Neutrophil (primary cell): ENCODE measurements at regions not wholly inside any gene's neighbourhood (a gene's known extent, or its start where the extent isn't known, plus 50 kb on each side); places are given as distances from the start of the nearest gene placed in this dataset.
"Not testable (repeated sequence)": the region's sequence is repeated elsewhere in the genome, so short reads cannot be mapped to it uniquely, and the experiment has no call there.

Source experiments
- H3K27ac ChIP-seq: fragments of 200-600 bp; sonication (generic); 2 replicates; pipeline ENCODE4 v1.5.1; 2016; ENCODE audit warnings: mild to moderate bottlenecking, moderate library complexity
- H3K27me3 ChIP-seq: fragments of 200-600 bp; sonication (generic); 2 replicates; pipeline ENCODE4 v1.6.0; 2016; ENCODE audit warnings: mild to moderate bottlenecking
- H3K36me3 ChIP-seq: fragments of 200-600 bp; sonication (generic); 2 replicates; pipeline ENCODE4 v1.5.1; 2017
- H3K4me1 ChIP-seq, 2 experiments: fragments of 200-600 bp in 1 of 2; sonication (generic) in 1 of 2; 1 replicate in 1 of 2; 2 replicates in 1 of 2; pipeline versions ENCODE4 v1.5.1 to v1.6.1; 2013 to 2016; ENCODE audit warnings: low read depth in 1 of 2, low read length in 1 of 2, mild to moderate bottlenecking in 1 of 2, moderate library complexity in 1 of 2; ENCODE audit not compliant: control insufficient read depth in 1 of 2, insufficient read depth in 1 of 2
- H3K4me3 ChIP-seq, 2 experiments: fragments of 200-600 bp in 1 of 2; sonication (generic) in 1 of 2; 1 replicate in 1 of 2; 2 replicates in 1 of 2; pipeline ENCODE4 v1.5.1; 2013 to 2016; ENCODE audit warnings: low read depth in 1 of 2, low read length in 1 of 2, mild to moderate bottlenecking in 1 of 2, moderate library complexity in 1 of 2
- H3K9me3 ChIP-seq: fragments of 200-600 bp; sonication (generic); 2 replicates; pipeline ENCODE4 v1.5.1; 2016
- TF ChIP-seq, protein P1 (sequence below): fragments of 200-600 bp; sonication (generic); IDR thresholded peaks from 2 replicates; pipeline ENCODE4 v1.5.1; 2016; ENCODE audit warnings: antibody characterized with exemption

DNA sequence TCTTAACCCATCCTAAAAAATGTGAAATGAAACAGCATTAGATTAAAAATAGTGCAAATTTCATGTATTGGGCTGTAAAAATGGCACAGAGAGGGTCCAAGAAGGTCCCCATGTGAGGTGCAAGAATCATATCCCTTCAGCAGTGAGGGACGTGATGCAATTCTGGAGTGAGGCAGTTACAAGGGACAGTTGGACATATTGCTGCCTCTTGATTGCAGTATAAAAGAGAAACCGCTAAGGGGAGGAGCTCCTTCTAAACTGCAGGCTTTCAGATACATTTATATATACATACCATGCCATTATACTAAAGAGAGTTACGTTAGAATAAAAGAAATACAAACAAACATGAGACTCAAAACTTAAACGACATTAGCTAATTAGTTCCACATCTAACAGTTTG is 304.2 kb upstream of the CTNNB1 start:
- TF ChIP-seq, protein P1, sequence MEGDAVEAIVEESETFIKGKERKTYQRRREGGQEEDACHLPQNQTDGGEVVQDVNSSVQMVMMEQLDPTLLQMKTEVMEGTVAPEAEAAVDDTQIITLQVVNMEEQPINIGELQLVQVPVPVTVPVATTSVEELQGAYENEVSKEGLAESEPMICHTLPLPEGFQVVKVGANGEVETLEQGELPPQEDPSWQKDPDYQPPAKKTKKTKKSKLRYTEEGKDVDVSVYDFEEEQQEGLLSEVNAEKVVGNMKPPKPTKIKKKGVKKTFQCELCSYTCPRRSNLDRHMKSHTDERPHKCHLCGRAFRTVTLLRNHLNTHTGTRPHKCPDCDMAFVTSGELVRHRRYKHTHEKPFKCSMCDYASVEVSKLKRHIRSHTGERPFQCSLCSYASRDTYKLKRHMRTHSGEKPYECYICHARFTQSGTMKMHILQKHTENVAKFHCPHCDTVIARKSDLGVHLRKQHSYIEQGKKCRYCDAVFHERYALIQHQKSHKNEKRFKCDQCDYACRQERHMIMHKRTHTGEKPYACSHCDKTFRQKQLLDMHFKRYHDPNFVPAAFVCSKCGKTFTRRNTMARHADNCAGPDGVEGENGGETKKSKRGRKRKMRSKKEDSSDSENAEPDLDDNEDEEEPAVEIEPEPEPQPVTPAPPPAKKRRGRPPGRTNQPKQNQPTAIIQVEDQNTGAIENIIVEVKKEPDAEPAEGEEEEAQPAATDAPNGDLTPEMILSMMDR: no peak
- H3K27me3 ChIP-seq: no peaks in the 10 kb centered on the region
- no peaks in the 10 kb centered on the region for H3K9me3 ChIP-seq

DNA sequence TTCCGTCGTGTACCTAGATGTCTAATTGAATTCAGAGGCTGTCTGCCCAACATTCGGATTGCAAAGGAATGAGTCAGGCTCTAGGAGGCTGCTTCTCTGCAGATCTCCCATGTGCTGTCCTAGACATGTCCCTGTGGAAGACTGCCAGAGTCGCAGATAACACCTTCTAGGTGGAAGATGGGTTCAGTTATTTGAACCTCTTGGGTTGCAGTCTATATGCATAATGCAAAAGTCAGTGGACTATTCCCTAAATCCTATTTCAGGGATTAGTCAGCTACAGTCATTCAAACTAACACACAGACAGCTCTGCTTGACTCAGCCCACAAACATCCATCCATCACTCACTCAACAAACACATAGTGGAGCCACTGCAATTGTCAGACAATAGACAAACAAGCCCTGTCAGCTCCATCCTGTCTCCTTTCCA is 300.0 kb upstream of the CTNNB1 start:
- Histone ChIP-seq H3K27ac (no peak overlapping the region), H3K27me3 (no peaks in the 10 kb centered on the region), H3K9me3 (no peaks in the 10 kb centered on the region), H3K36me3 (no peaks in the 10 kb centered on the region), H3K4me3 (no peak overlapping the region), H3K4me1 (no peaks in the 10 kb centered on the region)
- TF ChIP-seq, protein P1: no peak

More for the DNA sequence above, 304.2 kb upstream of the CTNNB1 start:
- Histone ChIP-seq H3K27ac (no peak overlapping the region), H3K4me3 (no peak overlapping the region), H3K4me1 (no peaks in the 10 kb centered on the region), H3K36me3 (no peaks in the 10 kb centered on the region)

DNA sequence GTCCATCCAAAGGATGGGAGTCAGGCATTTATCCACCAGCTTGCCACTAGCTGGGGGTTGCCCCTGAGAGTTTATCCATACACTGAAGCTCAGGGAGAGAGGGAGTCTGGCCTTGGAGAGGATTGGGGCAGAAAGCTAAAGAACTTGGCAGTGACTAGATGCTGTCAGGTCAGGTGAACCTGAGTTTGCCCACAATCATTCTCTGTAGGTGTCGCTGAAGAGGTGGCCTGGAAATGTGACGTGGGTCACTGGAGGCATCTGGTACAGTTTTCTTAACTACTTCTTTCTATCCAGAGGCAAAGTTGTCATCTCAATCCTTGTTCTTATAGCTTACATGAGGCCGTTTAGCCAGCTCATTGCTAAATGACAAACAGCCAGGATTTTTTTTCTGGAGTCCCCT is 298.0 kb upstream of the CTNNB1 start:
- Histone ChIP-seq H3K36me3 (no peaks in the 10 kb centered on the region), H3K4me3 (no peak overlapping the region), H3K9me3 (no peaks in the 10 kb centered on the region), H3K4me1 (no peaks in the 10 kb centered on the region), H3K27me3 (no peaks in the 10 kb centered on the region), H3K27ac (no peak overlapping the region)
- TF ChIP-seq, protein P1: no peak

DNA sequence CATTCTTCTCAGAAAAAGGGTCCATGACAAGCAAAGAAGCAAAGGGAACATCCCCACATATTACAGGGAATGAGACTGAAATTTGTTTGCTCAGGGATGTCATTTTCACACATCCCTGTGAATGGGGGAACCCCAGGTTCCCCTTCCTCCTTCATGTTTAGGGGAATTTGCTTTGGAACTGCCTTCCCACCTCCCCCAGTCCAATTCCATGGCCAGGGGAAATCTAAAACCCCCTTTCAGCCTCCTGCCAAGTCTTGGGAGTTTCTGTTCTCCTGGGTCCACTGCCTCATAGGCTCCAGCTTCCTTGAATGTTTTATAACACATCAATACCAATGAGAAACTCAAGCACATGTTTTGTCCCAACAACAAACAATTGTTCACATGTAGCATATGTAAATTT is 297.5 kb upstream of the CTNNB1 start:
- H3K4me1 ChIP-seq: no peaks in the 10 kb centered on the region
- H3K4me3 ChIP-seq: no peak overlapping the region
- no peaks in the 10 kb centered on the region for H3K36me3 ChIP-seq
- TF ChIP-seq, protein P1: no peak
- H3K9me3 ChIP-seq: no peaks in the 10 kb centered on the region
- H3K27ac ChIP-seq: no peak overlapping the region
- no peaks in the 10 kb centered on the region for H3K27me3 ChIP-seq

DNA sequence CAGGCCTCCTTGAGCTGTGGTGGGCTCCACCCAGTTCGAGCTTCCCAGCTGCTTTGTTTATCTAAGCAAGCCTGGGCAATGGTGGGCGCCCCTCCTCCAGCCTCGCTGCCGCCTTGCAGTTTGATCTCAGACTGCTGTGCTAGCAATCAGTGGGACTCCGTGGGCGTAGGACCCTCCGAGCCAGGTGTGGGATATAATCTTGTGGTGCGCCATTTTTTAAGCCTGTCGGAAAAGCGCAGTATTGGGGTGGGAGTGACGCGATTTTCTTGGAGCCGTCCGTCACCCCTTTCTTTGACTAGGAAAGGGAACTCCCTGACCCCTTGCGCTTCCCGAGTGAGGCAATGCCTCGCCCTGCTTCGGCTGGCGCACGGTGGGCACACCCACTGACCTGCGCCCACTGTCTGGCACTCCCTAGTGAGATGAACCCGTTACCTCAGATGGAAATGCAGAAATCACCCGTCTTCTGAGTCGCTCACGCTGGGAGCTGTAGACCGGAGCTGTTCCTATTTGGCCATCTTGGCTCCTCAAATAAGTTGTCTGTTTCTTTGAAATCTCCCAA is 291.3 kb upstream of the CTNNB1 start:
- not testable (repeated sequence) for H3K27ac ChIP-seq, H3K27me3 ChIP-seq, H3K9me3 ChIP-seq, H3K36me3 ChIP-seq, H3K4me1 ChIP-seq, H3K4me3 ChIP-seq

DNA sequence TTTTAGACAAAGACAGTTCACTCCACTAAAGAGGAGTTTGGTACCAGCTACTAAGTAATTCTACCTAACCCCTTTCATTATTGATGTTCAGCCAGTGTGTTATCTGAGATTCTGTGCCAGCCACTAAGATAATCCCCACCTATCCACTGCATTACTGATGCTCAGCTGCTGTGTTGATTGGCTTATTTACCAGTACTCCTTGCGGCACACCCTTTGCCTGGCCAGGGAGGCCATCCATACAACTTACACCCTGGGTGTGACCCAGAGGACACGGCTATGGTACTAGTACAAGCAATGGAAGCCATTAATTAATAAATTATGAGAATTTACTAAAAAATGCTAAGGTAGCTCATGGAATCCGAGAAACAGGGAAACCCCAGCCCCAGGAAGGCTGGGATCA is 290.7 kb upstream of the CTNNB1 start:
- Histone ChIP-seq H3K4me1 (no peaks in the 10 kb centered on the region), H3K27me3 (no peaks in the 10 kb centered on the region), H3K9me3 (no peaks in the 10 kb centered on the region), H3K4me3 (no peak overlapping the region), H3K36me3 (no peaks in the 10 kb centered on the region), H3K27ac (no peak overlapping the region)
- TF ChIP-seq, protein P1: no peak
